Upper lobe of left lung (tissue), 4 donors: ENCODE measurements at regions not wholly inside any gene's neighbourhood (a gene's known extent, or its start where the extent isn't known, plus 50 kb on each side); places are given as distances from the start of the nearest gene placed in this dataset.
"Not testable (repeated sequence)": the region's sequence is repeated elsewhere in the genome, so short reads cannot be mapped to it uniquely, and the experiment has no call there.

Experiments used
- EP300 ChIP-seq, 4 donors: sonication (generic); formaldehyde crosslinking; IDR thresholded peaks; one replicate each; pipeline ENCODE4 v1.5.1; 2017; ENCODE audit warnings: antibody characterized with exemption in 4 of 4, control low read depth in 2 of 4
- POLR2A ChIP-seq, 4 donors: fragments of 450-650 bp; IDR thresholded peaks; one replicate each; pipeline ENCODE4 v1.5.1; 2016 to 2017; ENCODE audit warnings: antibody characterized with exemption in 4 of 4, mild to moderate bottlenecking in 2 of 4
- POLR2AphosphoS5 ChIP-seq, 2 donors: sonication (generic); formaldehyde crosslinking; IDR thresholded peaks; one replicate each; pipeline ENCODE4 v1.5.1; 2017; ENCODE audit warnings: antibody characterized with exemption in 2 of 2
- TF ChIP-seq, protein P1 (sequence below), 6 experiments: fragments of 450-650 bp in 4 of 6; fragments of 200-600 bp in 2 of 6; sonication (generic) in 2 of 6; IDR thresholded peaks; one replicate each; pipeline ENCODE4 v1.5.1; 2016 to 2019; ENCODE audit warnings: antibody characterized with exemption in 6 of 6

DNA sequence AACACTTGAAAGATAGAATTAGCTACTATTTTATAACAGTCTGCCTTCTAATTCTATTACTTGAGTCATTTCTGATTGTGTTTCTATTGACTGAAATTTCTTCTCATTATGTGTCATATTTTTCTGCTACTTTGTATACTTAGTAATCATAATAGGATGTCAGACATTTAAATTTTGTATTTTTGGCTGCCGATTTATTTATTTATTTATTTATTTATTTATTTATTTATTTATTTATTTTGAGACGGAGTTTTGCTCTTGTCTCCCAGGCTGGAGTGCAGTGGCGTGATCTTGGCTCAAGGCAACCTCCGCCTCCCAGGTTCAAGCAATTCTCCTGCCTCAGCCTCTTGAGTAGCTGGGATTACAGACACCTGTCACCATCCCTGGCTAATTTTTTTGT is 1119.0 kb upstream of the CITED2 start:
- TF ChIP-seq, protein P1, sequence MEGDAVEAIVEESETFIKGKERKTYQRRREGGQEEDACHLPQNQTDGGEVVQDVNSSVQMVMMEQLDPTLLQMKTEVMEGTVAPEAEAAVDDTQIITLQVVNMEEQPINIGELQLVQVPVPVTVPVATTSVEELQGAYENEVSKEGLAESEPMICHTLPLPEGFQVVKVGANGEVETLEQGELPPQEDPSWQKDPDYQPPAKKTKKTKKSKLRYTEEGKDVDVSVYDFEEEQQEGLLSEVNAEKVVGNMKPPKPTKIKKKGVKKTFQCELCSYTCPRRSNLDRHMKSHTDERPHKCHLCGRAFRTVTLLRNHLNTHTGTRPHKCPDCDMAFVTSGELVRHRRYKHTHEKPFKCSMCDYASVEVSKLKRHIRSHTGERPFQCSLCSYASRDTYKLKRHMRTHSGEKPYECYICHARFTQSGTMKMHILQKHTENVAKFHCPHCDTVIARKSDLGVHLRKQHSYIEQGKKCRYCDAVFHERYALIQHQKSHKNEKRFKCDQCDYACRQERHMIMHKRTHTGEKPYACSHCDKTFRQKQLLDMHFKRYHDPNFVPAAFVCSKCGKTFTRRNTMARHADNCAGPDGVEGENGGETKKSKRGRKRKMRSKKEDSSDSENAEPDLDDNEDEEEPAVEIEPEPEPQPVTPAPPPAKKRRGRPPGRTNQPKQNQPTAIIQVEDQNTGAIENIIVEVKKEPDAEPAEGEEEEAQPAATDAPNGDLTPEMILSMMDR (IDR thresholded peaks at IDR 0.05), result not testable (repeated sequence)
- TF ChIP-seq POLR2A, EP300, POLR2AphosphoS5 (IDR thresholded peaks at IDR 0.05): not testable (repeated sequence)
